ENCODE measurements at regions not wholly inside any gene's neighbourhood (a gene's known extent, or its start where the extent isn't known, plus 50 kb on each side); places are given as distances from the start of the nearest gene placed in this dataset.
"Not testable (repeated sequence)": the region's sequence is repeated elsewhere in the genome, so short reads cannot be mapped to it uniquely, and the experiment has no call there.

- no peak for DNase-seq
Measured at GRCh38 chr16:26394409-26394808, 672.3 kb upstream of the C16orf82 start.

DNA sequence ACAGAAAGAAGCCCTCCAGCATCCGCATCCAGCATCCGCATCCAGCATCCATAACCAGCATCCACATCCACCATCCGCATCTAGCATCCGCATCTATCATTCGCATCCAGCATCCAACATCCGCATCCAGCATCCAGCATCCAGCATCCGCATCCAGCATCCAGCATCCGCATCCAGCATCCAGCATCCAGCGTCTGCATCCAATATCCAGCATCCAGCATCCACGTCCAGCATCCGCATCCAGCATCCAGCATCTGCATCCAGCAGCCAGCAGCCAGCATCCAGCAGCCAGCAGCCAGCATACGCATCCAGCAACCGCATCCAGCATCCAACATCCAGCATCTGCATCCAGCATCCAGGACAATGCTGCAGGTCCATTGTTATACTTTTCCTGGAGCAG is 671.0 kb upstream of the C16orf82 start:
- no peak for DNase-seq

GRCh38 chr16:26396511-26397235 is 670.1 kb upstream of the C16orf82 start:
- DNase-seq, result peak; percentile 29

GRCh38 chr16:26413780-26414179 is 652.9 kb upstream of the C16orf82 start:
- no peak for DNase-seq

DNA sequence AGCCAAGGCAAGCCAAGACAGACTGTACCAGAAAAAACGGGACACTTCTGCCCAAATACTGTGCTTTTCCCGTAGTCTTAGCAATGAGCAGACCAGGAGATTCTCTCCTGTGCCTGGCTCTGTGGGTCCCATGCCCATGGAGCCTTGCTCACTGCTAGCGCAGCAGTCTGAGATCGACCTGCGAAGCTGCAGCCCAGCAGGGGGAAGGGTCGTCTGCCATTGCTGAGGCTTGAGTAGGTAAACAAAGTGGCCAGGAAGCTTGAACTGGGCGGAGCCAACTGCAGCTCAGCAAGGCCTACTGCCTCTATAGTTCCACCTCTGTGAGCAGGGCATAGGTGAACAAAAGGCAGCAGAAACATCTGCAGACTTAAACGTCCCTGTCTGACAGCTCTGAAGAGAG is 647.3 kb upstream of the C16orf82 start:
- DNase-seq, result not testable (repeated sequence)

- no peak for DNase-seq
Measured at GRCh38 chr16:26430618-26431017, 636.1 kb upstream of the C16orf82 start.

DNA sequence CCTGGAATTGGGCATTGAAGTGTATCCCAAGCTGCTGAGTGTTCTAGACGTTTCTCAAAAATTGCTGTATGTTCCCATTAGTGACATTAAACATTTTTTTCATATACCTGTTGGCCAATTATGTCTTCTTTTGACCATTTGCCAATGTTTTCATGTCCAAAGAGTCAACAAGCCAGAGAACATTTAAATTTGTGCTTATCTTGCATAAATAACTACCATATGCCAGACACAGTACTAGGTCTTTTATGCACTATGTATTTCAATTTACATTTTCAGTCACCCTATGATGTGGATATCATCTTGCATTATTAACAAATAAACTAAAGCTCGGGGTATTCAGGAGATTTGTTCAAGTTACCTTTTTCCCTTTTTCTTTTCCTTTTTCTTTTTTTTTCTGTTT is 632.9 kb upstream of the C16orf82 start:
- no peak for DNase-seq

GRCh38 chr16:26441178-26441577 is 625.5 kb upstream of the C16orf82 start:
- no peak for DNase-seq

DNA sequence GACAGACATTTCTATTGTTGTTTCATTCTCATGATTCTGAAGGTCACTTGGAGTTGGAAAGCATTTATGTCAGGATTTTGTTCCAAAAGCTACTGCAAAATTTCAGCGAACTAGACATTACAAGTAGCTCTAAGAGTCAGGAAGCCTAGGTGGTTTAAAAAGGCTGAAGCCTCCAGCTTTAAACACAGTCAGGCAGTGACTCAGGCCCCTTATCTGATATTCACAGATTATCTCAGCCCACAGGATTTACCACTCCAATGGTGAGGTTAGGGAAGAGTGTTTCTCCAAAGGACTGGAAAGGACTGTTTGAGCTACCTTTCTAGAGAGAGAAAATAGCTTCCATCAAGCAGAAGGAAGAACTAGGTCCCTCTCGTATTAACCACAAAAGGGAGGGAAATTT is 624.4 kb upstream of the C16orf82 start:
- DNase-seq, result no peak

GRCh38 chr16:26447570-26447969 is 619.2 kb upstream of the C16orf82 start:
- DNase-seq, result no peak

DNA sequence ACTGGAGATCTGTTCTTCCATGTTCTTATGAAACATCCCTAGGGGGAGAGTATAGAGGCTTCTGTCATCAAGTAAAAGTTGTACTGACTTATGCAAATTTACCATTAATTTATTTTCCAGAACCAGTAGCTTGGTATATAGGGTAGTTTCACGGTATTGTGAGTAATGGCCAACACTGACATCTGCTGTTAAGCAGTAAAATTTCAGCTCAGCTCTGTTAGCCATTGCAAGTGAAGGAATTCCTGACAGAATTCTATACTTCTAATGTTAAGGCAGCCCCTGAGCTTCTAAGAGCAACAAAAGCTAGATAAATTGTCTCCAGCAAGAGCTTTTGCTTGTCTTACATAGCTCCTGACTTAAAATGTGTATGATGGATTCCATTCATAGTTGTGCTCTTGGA is 613.5 kb upstream of the C16orf82 start:
- no peak for DNase-seq

DNA sequence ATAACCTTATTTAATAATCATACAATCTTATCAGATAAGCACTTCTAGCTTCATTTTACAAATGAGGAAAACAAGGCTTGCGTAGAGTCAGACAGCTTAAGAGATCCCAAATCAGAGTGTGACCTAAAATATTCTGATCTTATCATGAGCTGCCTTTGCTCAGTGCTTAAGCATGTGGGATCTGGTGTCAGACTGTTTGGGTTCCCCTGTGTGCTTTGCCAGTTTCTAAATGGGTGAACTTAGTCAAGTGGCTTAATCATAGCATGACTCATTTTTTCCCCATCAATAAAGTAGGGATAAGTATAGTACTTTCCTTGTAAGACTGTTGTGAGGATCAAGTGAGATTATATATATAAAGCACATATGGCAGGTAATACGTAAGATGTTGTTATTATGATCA is 612.6 kb upstream of the C16orf82 start:
- DNase-seq, result no peak

DNA sequence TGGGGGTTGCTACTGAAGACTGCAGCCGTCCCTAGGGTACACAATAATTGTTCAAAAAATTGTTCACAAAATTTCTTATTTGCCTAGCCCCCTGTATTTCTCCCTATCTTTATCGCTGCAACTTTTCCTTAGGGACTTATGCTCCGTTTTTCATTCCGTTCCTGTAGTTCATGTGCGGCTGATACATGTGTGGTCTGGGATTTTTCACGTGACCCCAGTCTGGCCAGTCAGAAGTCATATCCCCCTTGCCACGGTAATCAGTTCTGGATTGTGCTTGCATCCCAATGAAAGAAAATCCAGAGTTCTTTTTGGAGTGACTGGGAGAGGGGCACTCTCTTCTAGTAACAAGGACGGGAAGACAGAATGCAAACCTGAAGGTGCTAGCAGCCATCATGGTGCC is 610.7 kb upstream of the C16orf82 start:
- no peak for DNase-seq

DNA sequence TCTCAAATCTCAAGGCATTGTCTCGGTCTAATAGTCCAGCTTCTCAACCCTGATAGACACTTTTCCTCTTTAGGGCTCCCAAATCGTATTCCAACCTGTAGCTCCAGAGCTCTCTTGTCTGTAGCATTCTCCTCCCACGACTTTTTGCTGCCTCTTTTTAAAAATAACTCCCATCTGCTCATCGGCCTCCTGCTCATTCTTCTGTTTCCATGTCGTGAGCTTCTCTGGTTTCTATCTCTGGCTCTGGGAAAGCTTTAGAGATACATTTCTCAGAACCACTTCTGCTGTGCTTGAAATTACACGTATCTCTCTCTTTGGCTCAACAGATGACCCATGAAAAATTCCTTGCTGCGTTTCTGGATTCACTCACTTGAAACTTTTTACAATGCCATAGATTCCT is 609.6 kb upstream of the C16orf82 start:
- no peak for DNase-seq

DNA sequence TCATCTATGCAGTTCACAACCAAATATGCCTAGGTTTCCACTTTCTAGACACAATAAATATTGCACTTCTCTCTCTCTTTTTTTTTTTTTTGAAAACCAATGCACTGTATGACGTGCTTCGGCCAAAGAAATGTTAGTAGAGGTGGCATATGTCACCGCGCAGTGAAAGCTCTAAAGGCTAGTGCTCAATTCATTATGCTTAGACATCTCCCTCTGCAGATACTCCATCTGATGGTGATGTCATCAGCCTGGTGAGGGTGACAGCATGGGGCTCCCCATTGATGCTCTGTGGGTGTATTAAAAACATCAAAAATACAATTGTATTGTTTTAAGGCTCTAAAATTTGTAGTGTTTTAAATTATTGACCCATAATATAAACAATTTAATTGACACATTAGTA is 608.8 kb upstream of the C16orf82 start:
- DNase-seq, result no peak

DNA sequence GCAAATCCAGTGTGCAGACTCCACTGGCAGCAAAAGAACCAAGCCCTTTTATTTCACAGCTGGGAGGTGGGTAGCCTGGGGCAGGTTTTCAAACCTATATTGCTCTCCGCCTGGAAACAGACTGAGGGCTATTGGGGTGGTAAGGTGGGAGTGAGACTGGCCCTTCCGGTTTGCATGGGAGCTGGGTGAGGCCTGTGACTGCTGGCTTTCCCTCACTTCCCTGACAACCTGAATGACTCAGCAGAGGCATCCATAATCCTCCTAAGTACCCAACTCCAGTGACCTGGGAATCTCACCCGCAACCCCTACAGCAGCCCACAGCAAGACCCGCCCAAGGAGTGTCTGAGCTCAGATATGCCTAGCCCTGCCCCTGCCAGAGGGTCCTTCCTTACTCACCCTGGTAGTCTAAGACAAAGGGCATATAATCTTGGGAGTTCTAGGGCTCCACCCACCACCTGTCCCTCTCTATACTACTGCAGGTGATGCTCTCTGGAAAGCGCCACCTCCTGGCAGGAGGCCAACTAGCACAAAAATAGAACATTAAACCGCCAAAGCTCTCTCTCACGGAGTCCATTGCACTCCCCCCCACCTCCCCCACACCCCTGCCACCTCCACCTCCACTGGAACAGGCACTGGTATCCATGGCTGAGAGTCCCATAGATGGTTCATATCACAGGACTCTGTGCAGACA is 602.0 kb upstream of the C16orf82 start:
- no peak for DNase-seq

DNA sequence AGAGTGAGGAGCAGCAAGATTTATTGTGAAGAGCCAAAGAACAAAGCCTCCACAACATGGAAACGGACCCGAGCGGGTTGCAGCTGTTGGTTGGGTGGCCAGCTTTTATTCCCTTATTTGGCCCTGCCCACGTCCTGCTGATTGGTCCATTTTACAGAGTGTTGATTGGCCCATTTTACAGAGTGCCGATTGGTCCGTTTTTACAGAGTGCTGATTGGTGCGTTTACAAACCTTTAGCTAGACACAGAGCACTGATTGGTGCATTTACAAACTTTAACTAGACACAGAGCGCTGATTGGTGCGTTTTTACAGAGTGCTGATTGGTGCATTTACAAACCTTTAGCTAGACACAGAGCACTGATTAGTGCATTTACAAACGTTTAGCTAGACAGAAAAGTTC is 592.3 kb upstream of the C16orf82 start:
- not testable (repeated sequence) for DNase-seq

GRCh38 chr16:26475596-26475995 is 591.1 kb upstream of the C16orf82 start:
- no peak for DNase-seq

- DNase-seq, result no peak
Measured at GRCh38 chr16:26491101-26491670, 575.5 kb upstream of the C16orf82 start.

DNA sequence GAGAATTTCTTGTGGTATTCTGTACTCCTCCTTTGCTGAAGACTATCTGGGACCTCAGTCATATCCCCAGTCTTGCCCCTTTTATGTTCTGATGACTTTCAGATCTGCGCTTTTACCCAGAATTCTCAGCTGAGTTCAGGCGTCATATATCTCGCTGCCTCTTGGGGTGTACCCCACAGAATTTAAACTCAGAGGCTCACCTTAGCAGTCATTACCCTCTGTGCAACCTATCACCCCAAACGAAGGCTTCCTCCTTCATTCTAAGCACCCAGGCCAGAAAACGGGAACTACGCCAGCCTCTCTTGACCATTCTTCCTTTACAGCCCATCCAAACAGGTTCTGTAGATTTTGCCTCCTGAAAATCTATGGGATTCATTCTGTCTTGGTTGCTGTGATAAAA is 574.8 kb upstream of the C16orf82 start:
- no peak for DNase-seq

GRCh38 chr16:26493751-26494150 is 573.0 kb upstream of the C16orf82 start:
- no peak for DNase-seq

- no peak for DNase-seq
Measured at GRCh38 chr16:26497896-26498295, 568.8 kb upstream of the C16orf82 start.

DNA sequence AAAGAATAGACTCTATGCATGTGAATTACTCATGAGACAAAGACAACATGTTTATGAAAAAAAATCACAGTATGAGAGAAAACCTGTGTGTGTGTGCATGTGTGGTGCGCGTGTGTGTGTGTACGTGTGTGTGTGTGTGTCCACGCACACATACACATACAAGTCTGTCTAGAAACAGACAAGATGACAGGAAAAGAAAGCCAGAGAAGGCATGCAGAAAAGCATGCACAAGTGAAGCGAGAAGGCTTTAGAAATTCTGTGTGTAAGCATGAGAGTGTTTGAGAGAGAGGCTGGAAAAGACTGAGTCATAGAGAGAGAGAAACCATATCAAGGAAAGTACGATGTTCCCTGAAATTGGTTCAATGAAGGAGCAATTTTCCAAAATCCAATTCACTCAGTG is 566.4 kb upstream of the C16orf82 start:
- no peak for DNase-seq

DNA sequence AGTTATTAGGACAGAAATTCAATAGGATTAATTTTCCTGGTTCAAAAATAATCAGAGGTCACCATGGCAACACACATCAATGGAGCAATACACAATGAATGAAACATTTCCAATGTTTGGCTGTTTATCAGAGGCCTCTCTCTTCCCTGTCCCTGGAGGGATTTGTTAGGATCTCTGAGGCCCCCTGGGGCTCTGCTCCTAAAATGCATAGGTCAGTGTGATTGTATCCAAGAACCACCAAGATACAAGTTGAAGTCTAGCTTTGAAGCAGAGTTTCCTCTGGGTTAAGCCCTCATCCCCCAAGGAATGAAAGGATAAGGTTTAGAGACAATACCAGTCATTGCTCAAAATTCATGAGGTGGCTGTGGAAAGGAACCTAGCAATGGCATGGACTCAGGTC is 561.2 kb upstream of the C16orf82 start:
- no peak for DNase-seq
